ENCODE measurements at regions not wholly inside any gene's neighbourhood (a gene's known extent, or its start where the extent isn't known, plus 50 kb on each side); places are given as distances from the start of the nearest gene placed in this dataset.
"Not testable (repeated sequence)": the region's sequence is repeated elsewhere in the genome, so short reads cannot be mapped to it uniquely, and the experiment has no call there.

- TF ChIP-seq, protein P1, sequence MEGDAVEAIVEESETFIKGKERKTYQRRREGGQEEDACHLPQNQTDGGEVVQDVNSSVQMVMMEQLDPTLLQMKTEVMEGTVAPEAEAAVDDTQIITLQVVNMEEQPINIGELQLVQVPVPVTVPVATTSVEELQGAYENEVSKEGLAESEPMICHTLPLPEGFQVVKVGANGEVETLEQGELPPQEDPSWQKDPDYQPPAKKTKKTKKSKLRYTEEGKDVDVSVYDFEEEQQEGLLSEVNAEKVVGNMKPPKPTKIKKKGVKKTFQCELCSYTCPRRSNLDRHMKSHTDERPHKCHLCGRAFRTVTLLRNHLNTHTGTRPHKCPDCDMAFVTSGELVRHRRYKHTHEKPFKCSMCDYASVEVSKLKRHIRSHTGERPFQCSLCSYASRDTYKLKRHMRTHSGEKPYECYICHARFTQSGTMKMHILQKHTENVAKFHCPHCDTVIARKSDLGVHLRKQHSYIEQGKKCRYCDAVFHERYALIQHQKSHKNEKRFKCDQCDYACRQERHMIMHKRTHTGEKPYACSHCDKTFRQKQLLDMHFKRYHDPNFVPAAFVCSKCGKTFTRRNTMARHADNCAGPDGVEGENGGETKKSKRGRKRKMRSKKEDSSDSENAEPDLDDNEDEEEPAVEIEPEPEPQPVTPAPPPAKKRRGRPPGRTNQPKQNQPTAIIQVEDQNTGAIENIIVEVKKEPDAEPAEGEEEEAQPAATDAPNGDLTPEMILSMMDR (IDR thresholded peaks at IDR 0.05): peak; percentile 95
- intact Hi-C loops (cut with micrococcal nuclease): loop anchor here (2.0 to 10.0 kb wide), 4 partner anchors 126 to 600 kb away; partner anchors contain the start of genes PDIA4 (in 1 of the 2) and ZNF746 (in 1 of the 2)
- Mint-ChIP-seq H3K27ac (peak overlapping the region in 5 of 7 donors; percentile 9 to 86 (median 77)), H3K36me3 (peaks cover 14 to 19% of the 10 kb centered on the region in 2 donors), H3K9me3 (no peaks in the 10 kb centered on the region), H3K4me1 (peaks cover 47% of the 10 kb centered on the region), H3K27me3 (ENCODE audit: low read depth in 3 of 3) (peaks cover 2 to 10% (median 2%) of the 10 kb centered on the region in 3 donors), H3K4me3 (peak overlapping the region; percentile 71 to 76)
- Histone ChIP-seq H3K4me1 (ENCODE audit: control insufficient read depth in 1 of 2, insufficient read depth in 2 of 2, low read length in 2 of 2) (peaks cover 33 to 42% of the 10 kb centered on the region in 2 donors), H4K20me1 (ENCODE audit: insufficient read depth, low read length) (peaks cover 29% of the 10 kb centered on the region), H3K9me3 (replicated peaks in 1 of 2; ENCODE audit: control insufficient read depth in 1 of 2, insufficient read depth in 1 of 2, low read length in 2 of 2) (no peaks in the 10 kb centered on the region), H3K9ac (ENCODE audit: insufficient read depth, low read length, poor library complexity, severe bottlenecking) (peak overlapping the region; percentile 83), H3K4me2 (replicated peaks; ENCODE audit: extremely low read depth, low read length, poor library complexity, severe bottlenecking) (peak overlapping the region; percentile 98), H3K27me3 (ENCODE audit: control insufficient read depth in 2 of 2, insufficient read depth in 2 of 2, low read length in 2 of 2) (no peaks in the 10 kb centered on the region), H3K36me3 (replicated peaks in 1 of 2; ENCODE audit: control insufficient read depth in 1 of 2, insufficient read depth in 2 of 2, low read length in 2 of 2) (peaks cover 16% of the 10 kb centered on the region in 2 donors), H3K27ac (ENCODE audit: low read depth in 1 of 2, low read length in 2 of 2) (peak overlapping the region in 1 of 2 donors; percentile 73), H3K79me2 (ENCODE audit: insufficient read depth, low read length) (peaks cover 22% of the 10 kb centered on the region), H2AFZ (ENCODE audit: insufficient read depth, low read depth, low read length, poor library complexity, severe bottlenecking) (peak overlapping the region; percentile 95), H3K4me3 (replicated peaks in 1 of 3; ENCODE audit: low read depth in 2 of 3, low read length in 3 of 3) (peak overlapping the region; percentile 75 to 94 (median 92))
- WGBS (ENCODE audit: insufficient coverage): under 1% methylated on average over 85 of the region's 97 CpGs
- peak; percentile 92 to 93 (median 93) for DNase-seq
These were observed 127.1 kb upstream of the ZNF746 start for GRCh38 chr7:149624419-149625339.

DNA sequence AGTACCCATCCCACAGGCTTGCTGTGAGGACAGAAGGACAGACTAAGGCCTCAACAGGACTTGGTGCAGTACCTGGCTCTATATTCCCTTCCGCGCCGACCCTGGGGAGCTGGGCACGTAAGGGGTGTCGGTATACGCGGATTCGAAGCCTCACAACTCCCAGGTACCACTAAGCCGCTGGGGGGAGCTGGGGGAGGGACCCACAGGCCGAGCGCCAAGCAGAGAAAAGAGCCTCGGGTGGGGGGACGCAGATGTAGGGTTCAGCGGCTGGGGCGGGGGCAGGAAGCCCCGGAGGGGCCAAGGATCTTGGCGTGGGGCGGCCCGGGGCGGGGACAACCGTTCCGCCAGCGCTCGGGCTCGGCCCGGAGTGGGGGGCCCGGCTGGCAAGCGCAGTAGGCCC lies 126.4 kb upstream of the ZNF746 start:
- peaks cover 20 to 26% of the 10 kb centered on the region in 2 donors for H3K36me3 Mint-ChIP-seq
- peaks cover 47% of the 10 kb centered on the region for H3K4me1 Mint-ChIP-seq
- TF ChIP-seq, protein P1 (IDR thresholded peaks at IDR 0.05): no peak
- Histone ChIP-seq H3K27me3 (ENCODE audit: control insufficient read depth in 2 of 2, insufficient read depth in 2 of 2, low read length in 2 of 2) (no peaks in the 10 kb centered on the region), H3K4me3 (replicated peaks in 1 of 3; ENCODE audit: low read depth in 2 of 3, low read length in 3 of 3) (peak overlapping the region; percentile 75 to 92 (median 80)), H3K79me2 (ENCODE audit: insufficient read depth, low read length) (peaks cover 22% of the 10 kb centered on the region), H3K9ac (ENCODE audit: insufficient read depth, low read length, poor library complexity, severe bottlenecking) (peak overlapping the region; percentile 83), H4K20me1 (ENCODE audit: insufficient read depth, low read length) (peaks cover 29% of the 10 kb centered on the region), H3K4me1 (ENCODE audit: control insufficient read depth in 1 of 2, insufficient read depth in 2 of 2, low read length in 2 of 2) (peaks cover 33 to 42% of the 10 kb centered on the region in 2 donors), H3K36me3 (replicated peaks in 1 of 2; ENCODE audit: control insufficient read depth in 1 of 2, insufficient read depth in 2 of 2, low read length in 2 of 2) (peaks cover 22% of the 10 kb centered on the region in 2 donors), H3K9me3 (replicated peaks in 1 of 2; ENCODE audit: control insufficient read depth in 1 of 2, insufficient read depth in 1 of 2, low read length in 2 of 2) (no peaks in the 10 kb centered on the region), H3K4me2 (replicated peaks; ENCODE audit: extremely low read depth, low read length, poor library complexity, severe bottlenecking) (peak overlapping the region; percentile 98), H3K27ac (ENCODE audit: low read depth in 1 of 2, low read length in 2 of 2) (peak overlapping the region in 1 of 2 donors; percentile 73), H2AFZ (ENCODE audit: insufficient read depth, low read depth, low read length, poor library complexity, severe bottlenecking) (peak overlapping the region; percentile 95)
- WGBS (ENCODE audit: insufficient coverage): 1% methylated on average over 16 of the region's 28 CpGs
- intact Hi-C loops (cut with micrococcal nuclease): loop anchor here (2.0 to 10.0 kb wide), 4 partner anchors 125 to 599 kb away; partner anchors contain the start of genes PDIA4 (in 1 of the 2) and ZNF746 (in 1 of the 2)
- peak overlapping the region in 6 of 7 donors; percentile 64 to 91 (median 73) for H3K27ac Mint-ChIP-seq
- peak overlapping the region; percentile 93 to 94 for H3K4me3 Mint-ChIP-seq
- peak in 2 of 3 donors; percentile 3 to 11 for DNase-seq
- H3K27me3 Mint-ChIP-seq (ENCODE audit: low read depth in 3 of 3): peaks cover 2 to 10% (median 2%) of the 10 kb centered on the region in 3 donors
- no peaks in the 10 kb centered on the region for H3K9me3 Mint-ChIP-seq

- H4K20me1 ChIP-seq (ENCODE audit: insufficient read depth, low read length): peaks cover 29% of the 10 kb centered on the region
- not testable (repeated sequence) for H3K27me3 ChIP-seq (ENCODE audit: control insufficient read depth in 2 of 2, insufficient read depth in 2 of 2, low read length in 2 of 2); H3K9me3 Mint-ChIP-seq; DNase-seq; H3K9me3 ChIP-seq (replicated peaks in 1 of 2; ENCODE audit: control insufficient read depth in 1 of 2, insufficient read depth in 1 of 2, low read length in 2 of 2)
- Mint-ChIP-seq H3K4me3 (peak overlapping the region; percentile 93 to 94), H3K4me1 (peaks cover 47% of the 10 kb centered on the region), H3K27ac (peak overlapping the region in 6 of 7 donors; percentile 64 to 91 (median 73)), H3K36me3 (peaks cover 25 to 32% of the 10 kb centered on the region in 2 donors), H3K27me3 (ENCODE audit: low read depth in 3 of 3) (peaks cover 0 to 10% (median 2%) of the 10 kb centered on the region in 3 donors)
- peaks cover 22% of the 10 kb centered on the region for H3K79me2 ChIP-seq (ENCODE audit: insufficient read depth, low read length)
- peak overlapping the region; percentile 95 for H2AFZ ChIP-seq (ENCODE audit: insufficient read depth, low read depth, low read length, poor library complexity, severe bottlenecking)
- intact Hi-C loops (cut with micrococcal nuclease): loop anchor here (5.0 to 10.0 kb wide), 3 partner anchors 126 to 599 kb away; partner anchors contain the start of genes PDIA4 (in 1 of the 2) and ZNF746 (in 1 of the 2)
- H3K4me1 ChIP-seq (ENCODE audit: control insufficient read depth in 1 of 2, insufficient read depth in 2 of 2, low read length in 2 of 2): peaks cover 33 to 42% of the 10 kb centered on the region in 2 donors
- peak overlapping the region in 1 of 2 donors; percentile 73 for H3K27ac ChIP-seq (ENCODE audit: low read depth in 1 of 2, low read length in 2 of 2)
- H3K9ac ChIP-seq (ENCODE audit: insufficient read depth, low read length, poor library complexity, severe bottlenecking): peak overlapping the region; percentile 83
- WGBS (ENCODE audit: insufficient coverage): 52% methylated on average over 10 of the region's 19 CpGs
- peak overlapping the region; percentile 75 to 92 (median 80) for H3K4me3 ChIP-seq (replicated peaks in 1 of 3; ENCODE audit: low read depth in 2 of 3, low read length in 3 of 3)
- peaks cover 27 to 28% of the 10 kb centered on the region in 2 donors for H3K36me3 ChIP-seq (replicated peaks in 1 of 2; ENCODE audit: control insufficient read depth in 1 of 2, insufficient read depth in 2 of 2, low read length in 2 of 2)
- peak overlapping the region; percentile 98 for H3K4me2 ChIP-seq (replicated peaks; ENCODE audit: extremely low read depth, low read length, poor library complexity, severe bottlenecking)
These were observed 125.8 kb upstream of the ZNF746 start for GRCh38 chr7:149623262-149623997.

All from CD14-positive monocyte (primary cell).